ENCODE measurements at regions not wholly inside any gene's neighbourhood (a gene's known extent, or its start where the extent isn't known, plus 50 kb on each side); places are given as distances from the start of the nearest gene placed in this dataset.

GRCh38 chr19:5216141-5216847 lies 124.3 kb downstream of the PTPRS start:
- DNase-seq, result no peak

- no peak for DNase-seq
Measured at GRCh38 chr19:5215431-5215830, 125.2 kb downstream of the PTPRS start.

GRCh38 chr19:5214902-5215301 lies 125.7 kb downstream of the PTPRS start:
- no peak for DNase-seq

GRCh38 chr19:5214371-5214770 lies 126.2 kb downstream of the PTPRS start:
- no peak for DNase-seq

GRCh38 chr19:5213667-5214066 lies 126.9 kb downstream of the PTPRS start:
- no peak for DNase-seq

GRCh38 chr19:5212101-5212500 lies 128.5 kb downstream of the PTPRS start:
- DNase-seq, result no peak

GRCh38 chr19:5211217-5211822 lies 129.3 kb downstream of the PTPRS start:
- no peak for DNase-seq

- no peak for DNase-seq
Measured at GRCh38 chr19:5210556-5210955, 130.1 kb downstream of the PTPRS start.

- no peak for DNase-seq
Measured at GRCh38 chr19:5207806-5208205, 132.8 kb downstream of the PTPRS start.

GRCh38 chr19:5206751-5207075 lies 133.9 kb downstream of the PTPRS start:
- no peak for DNase-seq

- DNase-seq, result no peak
Measured at GRCh38 chr19:5205937-5206750, 134.5 kb downstream of the PTPRS start.

- no peak for DNase-seq
Measured at GRCh38 chr19:5205381-5205780, 135.2 kb downstream of the PTPRS start.

GRCh38 chr19:5204212-5204611 lies 136.4 kb downstream of the PTPRS start:
- no peak for DNase-seq

All from NCI-H345 (cell line).